Activated CD4-positive, alpha-beta T cell treated with anti-CD3 and anti-CD28 coated beads for 4 hours (primary cell): ENCODE measurements at regions not wholly inside any gene's neighbourhood (a gene's known extent, or its start where the extent isn't known, plus 50 kb on each side); places are given as distances from the start of the nearest gene placed in this dataset.

Source experiments
- DNase-seq, 2 donors: peaks; one replicate each; pipeline ENCODE4 v3.0.0-alpha.2; 2020

GRCh38 chr15:46120713-46121112, 485.9 kb downstream of the SQOR start:
- DNase-seq: no peak

GRCh38 chr15:46121441-46121840, 486.6 kb downstream of the SQOR start:
- no peak for DNase-seq

DNA sequence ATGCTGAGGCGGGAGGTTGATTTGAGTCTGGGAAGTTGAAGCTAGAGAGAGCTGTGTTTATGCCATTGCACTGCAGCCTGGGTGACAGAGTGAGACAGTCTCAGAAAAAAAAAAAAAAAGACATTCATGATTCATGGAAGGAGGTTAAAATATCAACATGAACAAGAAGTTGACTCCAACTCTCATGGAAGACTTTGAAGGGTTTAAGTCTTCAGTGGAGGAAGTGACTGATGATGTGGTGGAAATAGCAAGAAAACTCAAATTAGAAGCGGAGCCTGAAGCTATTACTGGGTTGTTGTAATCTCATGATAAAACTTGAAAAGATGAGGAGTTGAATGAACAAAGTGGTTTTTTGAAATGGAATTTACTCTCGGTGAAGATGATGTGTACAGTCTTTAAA, 491.8 kb downstream of the SQOR start:
- no peak for DNase-seq

DNA sequence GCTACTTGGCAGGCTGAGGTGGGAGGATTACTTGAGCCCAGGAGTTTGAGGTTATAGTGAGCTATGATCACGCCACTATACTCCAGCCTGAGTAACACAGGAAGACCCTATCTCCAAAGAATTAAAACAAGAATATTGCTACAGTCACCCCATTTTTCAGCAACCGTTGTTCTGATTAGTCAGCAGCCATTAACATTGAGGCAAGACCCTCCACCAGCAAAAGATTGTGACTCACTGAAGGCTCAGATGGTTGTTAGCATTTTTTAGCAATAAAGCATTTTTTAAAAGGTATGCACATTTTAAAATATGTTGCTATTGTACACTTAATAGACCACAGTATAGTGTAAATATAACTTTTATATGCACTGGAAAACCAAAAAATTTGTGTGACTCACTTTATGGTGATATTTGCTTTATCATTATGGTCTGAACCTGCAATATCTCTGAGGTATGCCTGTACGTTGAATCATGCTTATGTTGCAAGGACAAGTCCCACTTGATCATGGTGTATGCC, 492.6 kb downstream of the SQOR start:
- DNase-seq: no peak

GRCh38 chr15:46129145-46129544, 494.3 kb downstream of the SQOR start:
- DNase-seq: no peak

DNA sequence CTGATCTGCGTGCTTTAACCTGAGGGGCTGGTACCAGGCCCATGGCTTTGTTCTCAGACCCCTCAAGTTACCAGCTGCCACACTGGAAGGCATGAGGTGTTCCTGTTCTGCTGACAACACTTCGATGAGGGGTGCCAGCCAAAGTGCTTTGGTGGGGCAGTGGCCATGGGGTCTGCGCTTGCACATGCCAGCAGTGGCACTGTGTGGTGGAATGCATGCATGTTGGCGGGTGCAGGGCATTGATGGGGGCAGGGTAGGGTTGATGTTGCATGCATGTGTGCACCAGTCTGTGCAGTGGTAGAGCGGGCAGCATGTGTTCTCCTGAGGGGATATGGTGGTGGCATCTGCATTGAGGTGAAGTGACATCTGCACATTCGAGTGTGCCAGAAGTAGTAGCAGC, 497.0 kb downstream of the SQOR start:
- no peak for DNase-seq

GRCh38 chr15:46137443-46137842, 502.6 kb downstream of the SQOR start:
- DNase-seq: no peak

DNA sequence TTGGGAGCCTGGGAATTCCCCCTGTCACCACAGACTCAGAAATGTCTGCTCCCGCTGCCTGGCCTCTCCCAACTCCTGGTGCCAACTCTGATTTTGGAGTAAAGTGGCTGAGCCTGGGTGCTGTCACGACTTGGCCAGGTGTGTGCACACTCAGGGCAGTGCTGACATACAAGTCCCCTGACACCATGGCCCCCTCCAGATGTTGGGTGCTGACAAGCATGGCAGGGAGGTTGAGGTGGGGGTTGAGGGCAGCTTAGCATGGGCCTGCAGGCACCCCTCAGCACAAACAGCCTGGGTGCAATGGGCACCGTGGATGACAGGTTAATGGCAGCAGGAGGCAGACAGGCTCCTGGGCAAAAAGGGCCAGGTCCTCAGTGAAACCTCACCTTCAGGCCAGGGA, 511.2 kb downstream of the SQOR start:
- no peak for DNase-seq

DNA sequence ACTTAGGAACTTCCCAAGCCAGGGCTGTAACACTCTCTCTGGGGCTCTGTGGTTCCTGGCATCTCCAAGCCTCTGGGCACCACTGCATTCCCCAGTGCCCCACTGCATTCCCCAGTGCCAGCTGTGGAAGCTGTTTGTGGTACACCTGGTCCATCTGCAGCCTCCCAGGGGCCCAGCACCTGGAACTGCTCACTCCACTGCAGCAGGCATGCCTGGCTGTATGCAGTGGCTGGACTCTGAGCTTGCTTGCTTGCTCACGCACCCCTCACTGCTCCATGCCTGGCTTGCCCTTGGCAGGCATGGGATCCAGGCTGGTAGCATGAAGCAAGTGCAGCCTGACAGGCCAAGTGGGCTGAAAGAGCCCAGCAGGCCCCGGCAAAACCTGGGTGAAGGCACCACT, 512.1 kb downstream of the SQOR start:
- DNase-seq: no peak

DNA sequence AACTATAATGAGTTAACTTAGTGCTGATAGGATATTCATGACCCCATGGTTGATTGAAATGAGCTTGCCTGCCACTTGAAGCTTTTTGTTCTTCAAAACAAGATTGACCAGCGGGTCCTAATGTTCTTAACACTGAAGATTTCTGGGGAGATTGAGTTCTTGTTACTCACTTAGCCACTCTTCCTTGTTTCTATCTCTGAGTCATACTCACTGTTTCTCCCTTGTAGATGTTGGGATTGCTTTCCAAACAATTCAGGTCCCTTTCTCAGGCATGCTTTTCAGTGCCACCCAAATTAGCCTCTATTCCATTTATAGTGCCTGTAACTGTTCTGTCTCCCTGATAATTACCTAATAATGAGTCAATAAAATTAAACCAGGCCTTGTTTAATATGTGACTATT, 517.0 kb downstream of the SQOR start:
- no peak for DNase-seq

DNA sequence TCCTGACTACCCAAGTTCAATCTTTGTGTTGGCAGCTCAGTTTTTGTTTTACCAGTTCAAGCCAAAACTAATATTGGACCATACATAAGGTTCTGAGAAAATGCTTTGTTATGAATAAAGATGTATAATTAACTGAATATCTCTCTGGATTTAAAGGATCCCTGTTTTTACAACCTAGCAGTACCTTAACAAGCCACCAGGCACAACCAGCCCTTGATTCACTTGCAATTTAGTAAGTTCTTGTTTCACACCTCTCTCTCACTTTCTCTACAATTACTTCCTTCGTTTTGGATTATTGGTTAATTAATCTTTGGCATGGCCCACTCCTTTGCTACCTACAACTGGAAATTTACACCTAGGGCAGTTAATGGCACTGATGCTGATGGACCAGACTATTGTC, 531.9 kb downstream of the SQOR start:
- DNase-seq: no peak

DNA sequence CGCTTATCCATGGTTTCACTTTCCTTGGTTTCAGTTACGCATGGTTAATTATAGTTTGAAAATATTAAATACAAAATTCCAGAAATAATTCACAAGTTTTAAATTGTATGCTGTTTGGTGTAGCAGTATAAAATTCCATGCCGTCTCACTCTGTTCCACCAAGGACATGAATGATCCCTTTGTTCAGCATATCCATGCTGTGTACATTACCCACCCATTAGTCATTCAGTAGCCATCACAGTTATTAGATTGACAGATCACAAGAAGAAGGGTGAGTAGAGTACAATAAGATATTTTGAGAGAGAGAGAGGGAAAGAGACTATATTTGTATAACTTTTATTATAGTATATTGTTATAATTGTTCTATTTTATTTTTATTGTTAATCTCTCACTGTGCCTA, 535.5 kb downstream of the SQOR start:
- DNase-seq: no peak

- no peak for DNase-seq
Observed at GRCh38 chr15:46174122-46174521, 539.3 kb downstream of the SQOR start.

DNA sequence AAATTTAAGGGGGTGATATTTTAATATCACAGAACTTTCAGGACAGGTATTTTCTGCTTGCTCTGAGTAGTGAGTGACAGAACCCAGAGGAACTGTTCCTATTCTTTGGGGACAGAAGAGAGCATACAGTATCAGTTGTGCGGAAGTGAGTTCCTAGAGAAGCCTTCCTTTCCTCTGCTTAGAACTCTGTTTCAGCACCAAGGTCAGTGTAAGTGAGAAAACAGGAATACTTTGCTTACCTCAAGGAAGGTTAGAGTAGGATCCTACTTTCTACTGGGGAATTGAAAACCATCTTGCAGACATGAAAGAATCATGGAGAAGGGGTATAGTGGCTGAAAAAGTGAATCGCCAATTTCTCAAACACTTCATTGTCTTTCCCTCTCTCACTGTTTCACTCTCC, 542.4 kb downstream of the SQOR start:
- DNase-seq: no peak

GRCh38 chr15:46178138-46178537, 543.3 kb downstream of the SQOR start:
- DNase-seq: no peak

DNA sequence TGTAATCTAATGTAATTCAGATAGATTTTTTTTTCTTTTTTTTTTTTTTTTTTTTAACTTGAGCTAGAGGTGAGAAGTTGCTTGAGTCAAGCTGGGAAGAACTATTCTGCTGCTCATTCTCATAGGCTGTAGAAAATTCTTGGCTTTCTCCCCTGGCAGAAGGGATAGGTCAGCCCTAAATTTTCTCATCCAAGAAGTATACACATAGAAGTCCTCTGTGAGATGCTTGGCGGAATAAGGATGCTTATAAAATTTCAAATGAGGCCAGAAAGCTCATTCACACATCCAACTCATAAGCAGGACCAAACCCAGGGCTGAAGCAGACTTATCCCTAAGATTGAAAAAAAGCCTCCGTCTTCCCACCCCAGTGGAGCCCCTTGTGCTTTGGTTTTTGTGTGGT, 572.5 kb downstream of the SQOR start:
- DNase-seq: no peak

DNA sequence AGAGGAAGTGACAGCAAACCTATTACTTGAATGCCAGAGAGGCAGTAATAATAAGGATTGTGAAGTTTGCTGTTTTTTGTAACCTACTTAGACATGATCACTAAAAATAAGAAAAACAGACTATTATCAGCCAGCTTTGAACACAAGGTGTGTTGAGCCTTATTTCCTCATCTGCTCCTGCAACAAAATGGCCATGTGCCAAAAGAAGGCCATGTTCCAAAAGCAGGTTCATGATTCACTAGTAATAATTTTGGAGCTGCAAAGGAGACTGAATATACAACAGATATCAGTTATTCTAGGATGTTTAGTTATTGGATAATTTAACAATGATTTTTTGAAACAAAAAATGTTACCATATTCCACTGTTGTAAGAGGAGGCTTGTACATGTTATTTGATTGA, 578.7 kb downstream of the SQOR start:
- DNase-seq: no peak

DNA sequence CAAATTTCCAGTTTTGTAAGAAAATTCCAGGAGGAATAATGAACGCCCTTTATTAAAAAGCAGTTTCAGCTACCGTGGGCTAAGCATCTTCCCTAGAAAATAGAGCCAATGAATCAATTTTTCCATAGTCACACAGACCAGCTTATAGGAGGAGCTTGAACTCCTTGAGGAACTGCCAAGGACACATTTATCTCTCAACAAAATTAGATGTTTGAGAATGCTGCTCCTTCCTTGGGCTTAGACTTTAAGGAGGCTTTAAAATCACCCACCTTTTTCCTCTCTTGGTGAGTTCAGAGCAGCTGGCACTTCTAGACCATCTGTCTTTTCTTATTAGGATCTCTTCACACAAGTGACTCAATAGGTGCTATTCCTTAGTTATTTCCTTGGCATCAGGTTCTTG, 588.0 kb downstream of the SQOR start:
- no peak for DNase-seq

DNA sequence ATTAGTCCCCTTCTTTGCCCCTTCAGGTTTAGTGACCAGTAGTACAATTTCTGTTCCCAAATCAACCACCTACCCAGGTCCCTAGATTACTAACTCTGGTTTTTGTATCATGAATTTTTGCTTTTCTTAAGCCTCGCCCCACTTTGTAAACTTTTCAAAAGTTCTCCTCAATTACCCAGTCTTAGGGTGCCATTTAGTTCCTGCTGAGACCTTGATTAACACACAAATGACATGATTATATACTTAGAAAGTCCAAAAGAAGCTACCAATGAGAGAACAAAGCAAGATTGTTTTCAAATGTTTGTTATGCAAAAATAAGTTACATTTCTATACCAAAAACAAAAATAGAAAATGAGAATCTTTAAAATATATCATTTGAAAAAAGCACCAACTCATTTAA, 594.4 kb downstream of the SQOR start:
- no peak for DNase-seq

DNA sequence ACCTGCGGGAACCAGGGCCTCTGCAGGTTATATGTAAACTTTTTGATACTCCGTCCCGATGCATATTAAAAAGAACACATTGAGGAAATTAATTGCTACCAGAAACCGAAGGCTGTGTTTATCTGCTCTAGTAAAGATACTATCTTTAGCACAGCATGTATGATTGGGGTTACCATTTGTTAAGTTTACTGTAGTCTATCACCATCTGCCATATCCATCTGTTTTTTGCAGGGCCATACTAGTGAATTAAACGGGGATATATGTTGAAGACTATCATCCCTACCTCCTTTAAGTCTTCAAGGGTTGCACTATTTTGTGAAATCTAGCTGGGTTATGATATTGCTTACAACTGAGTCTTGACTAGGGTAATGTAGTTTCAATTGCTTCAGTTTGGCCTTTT, 597.0 kb downstream of the SQOR start:
- DNase-seq: no peak

- DNase-seq: no peak
Observed at GRCh38 chr15:46232471-46232870, 597.6 kb downstream of the SQOR start.

DNA sequence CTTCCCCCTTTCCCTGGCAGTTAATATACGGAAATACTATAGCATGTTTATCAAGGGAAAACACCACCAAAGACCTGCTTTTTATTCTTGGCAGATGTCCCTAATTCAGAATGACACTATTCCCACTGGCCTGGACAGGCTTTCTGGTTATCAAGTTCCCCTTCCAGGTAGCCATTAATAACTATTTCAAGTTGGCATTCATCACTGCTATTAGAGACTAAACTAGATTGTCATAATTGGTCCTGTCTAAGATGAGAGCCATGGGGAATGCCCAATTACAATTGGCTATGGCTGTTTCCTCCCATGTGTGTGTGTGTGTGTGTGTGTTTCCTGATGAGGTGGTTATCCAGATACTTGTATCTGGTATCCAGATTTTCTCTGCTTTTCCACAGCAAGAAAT, 608.1 kb downstream of the SQOR start:
- DNase-seq: no peak

- DNase-seq: no peak
Observed at GRCh38 chr15:46251903-46252302, 617.1 kb downstream of the SQOR start.

- DNase-seq: no peak
Observed at GRCh38 chr15:46258056-46258455, 623.2 kb downstream of the SQOR start.

DNA sequence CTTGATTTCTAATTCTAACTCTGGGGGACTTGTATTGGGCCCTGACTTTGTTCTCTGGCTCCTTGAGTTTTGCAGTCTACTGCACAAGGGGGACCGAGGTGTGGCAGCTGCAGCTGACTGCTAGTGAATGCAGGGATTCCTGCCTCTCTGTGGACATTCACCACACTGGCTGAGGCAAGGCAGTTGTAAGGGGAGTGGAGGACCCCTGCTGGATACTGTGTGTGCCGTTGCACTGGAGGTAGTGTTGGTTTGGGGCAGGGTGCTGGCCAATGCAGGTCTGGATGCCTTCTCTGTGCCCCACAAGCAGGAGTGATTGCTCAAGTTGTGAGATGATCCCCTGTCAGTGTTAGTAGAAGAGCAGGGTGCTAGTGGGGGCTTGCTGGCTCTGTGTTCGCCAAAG, 626.1 kb downstream of the SQOR start:
- no peak for DNase-seq
